ENCODE measurements at regions not wholly inside any gene's neighbourhood (a gene's known extent, or its start where the extent isn't known, plus 50 kb on each side); places are given as distances from the start of the nearest gene placed in this dataset.

DNA sequence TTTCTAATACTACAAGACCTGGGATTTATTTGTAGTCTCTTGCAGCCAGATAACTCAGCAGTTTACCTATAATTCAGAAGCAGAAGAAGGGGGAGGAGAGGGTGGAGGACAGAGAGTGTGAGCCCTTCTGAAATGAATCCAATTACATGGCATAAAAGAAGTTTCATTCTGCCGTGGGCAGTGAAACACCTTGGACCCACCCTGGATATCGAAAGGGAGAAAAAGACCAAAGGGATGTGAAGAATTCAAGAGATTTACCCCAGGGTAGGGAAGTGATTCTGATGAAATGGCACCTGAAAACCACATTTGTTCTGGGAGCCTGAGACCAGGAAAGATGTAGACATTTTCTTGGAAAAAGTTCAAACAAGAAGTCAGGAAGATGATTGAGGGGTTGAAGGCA is 140.9 kb downstream of the NDFIP2 start:
- TF ChIP-seq, protein P1, sequence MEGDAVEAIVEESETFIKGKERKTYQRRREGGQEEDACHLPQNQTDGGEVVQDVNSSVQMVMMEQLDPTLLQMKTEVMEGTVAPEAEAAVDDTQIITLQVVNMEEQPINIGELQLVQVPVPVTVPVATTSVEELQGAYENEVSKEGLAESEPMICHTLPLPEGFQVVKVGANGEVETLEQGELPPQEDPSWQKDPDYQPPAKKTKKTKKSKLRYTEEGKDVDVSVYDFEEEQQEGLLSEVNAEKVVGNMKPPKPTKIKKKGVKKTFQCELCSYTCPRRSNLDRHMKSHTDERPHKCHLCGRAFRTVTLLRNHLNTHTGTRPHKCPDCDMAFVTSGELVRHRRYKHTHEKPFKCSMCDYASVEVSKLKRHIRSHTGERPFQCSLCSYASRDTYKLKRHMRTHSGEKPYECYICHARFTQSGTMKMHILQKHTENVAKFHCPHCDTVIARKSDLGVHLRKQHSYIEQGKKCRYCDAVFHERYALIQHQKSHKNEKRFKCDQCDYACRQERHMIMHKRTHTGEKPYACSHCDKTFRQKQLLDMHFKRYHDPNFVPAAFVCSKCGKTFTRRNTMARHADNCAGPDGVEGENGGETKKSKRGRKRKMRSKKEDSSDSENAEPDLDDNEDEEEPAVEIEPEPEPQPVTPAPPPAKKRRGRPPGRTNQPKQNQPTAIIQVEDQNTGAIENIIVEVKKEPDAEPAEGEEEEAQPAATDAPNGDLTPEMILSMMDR (IDR thresholded peaks at IDR 0.05): no peak
- no peak for TF ChIP-seq POLR2AphosphoS5 (IDR thresholded peaks at IDR 0.05)

All from transverse colon (tissue), 4 donors.